GM19395 (cell line): ENCODE measurements at regions not wholly inside any gene's neighbourhood (a gene's known extent, or its start where the extent isn't known, plus 50 kb on each side); places are given as distances from the start of the nearest gene placed in this dataset.
"Not testable (repeated sequence)": the region's sequence is repeated elsewhere in the genome, so short reads cannot be mapped to it uniquely, and the experiment has no call there.

Experiments used
- ATAC-seq: cut with Tn5 transposase; IDR thresholded peaks from one replicate; pipeline ENCODE4 v1.9.1; 2021; ENCODE audit warnings: mild to moderate bottlenecking, moderate library complexity; ENCODE audit not compliant: unreplicated experiment

DNA sequence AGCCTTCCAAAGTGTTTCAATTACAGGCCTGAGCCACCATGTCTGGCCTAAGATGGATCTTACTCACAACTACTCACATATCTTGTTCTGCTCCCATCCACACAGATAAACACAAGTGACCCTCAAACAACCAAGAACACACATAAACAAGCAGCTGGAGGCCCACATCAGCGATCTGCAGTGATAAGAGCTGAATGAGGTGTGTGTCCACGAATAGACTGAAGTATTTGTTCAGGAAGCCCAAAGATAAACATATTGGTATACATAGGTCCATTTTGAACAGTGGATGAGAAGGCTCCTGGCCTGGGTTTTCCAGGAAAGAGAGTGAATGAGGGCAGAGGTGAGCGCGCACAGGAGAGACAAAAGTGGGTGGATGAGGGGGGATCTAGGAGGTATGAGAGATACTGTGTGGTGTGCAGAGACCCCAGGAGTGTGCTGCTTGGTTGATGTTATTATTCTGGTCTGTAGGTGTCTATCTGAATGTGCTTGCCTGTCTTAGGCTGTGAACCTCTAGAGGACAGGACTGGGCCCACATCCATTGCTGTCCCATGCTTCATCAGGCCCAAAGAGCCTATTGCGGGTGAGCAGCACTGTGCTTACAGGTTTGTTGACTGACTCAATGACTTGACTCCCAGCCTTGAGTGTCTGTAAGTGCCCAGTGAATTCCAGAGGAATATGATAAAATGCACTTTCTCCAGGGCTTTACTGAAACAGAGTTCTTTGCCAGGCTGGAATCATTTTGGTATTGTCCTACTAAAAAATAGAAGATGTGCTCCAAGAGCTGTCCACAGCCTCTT is 79.9 kb upstream of the ATP1A1 start:
- ATAC-seq: no peak

DNA sequence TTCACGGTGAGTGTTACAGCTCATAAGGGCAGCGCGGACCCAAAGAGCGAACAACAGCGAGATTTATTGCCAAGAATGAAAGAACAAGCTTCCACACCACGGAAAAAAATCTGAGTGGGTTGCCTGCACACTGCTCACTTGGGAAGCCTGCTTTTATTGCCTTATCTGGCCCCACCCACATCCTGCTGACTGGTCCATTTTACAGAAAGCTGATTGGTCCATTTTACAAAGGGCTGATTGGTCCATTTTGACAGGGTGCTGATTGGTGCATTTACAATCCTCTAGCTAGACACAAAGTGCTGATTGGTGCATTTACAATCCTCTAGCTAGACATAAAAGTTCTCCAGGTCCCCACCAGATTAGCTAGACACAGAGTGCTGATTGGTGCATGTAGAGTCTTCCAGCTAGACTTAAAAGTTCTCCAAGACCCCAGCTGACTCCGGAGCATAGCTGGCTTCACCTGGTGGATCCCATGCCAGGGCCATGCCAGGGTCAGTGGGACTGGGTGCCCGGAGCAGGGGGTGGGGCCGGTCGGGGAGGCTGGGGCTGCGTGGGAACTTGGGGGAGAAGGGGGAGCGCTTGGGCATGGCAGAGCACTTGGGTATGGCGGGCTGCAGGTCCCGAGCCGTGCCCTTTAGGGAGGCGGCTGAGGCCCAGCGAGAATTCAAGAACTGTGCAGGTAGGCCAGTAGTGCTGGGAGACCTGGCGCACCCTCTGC is 75.4 kb upstream of the ATP1A1 start:
- ATAC-seq: no peak

DNA sequence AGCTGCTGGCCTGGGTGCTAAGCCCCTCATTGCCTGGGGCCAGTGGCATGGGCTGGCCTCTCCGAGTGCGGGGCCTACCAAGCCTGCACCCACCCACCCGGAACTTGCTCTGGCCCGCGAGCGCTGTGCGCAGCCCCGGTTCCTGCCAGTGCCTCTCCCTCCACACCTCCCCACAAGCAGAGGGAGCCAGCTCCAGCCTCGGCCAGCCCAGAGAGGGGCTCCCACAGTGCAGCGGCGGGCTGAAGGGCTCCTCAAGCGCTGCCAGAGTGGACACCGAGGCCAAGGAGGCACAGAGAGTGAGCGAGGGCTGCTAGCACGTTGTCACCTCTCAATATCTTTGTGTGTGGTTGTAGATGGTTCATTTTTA is 74.8 kb upstream of the ATP1A1 start:
- ATAC-seq: not testable (repeated sequence)

DNA sequence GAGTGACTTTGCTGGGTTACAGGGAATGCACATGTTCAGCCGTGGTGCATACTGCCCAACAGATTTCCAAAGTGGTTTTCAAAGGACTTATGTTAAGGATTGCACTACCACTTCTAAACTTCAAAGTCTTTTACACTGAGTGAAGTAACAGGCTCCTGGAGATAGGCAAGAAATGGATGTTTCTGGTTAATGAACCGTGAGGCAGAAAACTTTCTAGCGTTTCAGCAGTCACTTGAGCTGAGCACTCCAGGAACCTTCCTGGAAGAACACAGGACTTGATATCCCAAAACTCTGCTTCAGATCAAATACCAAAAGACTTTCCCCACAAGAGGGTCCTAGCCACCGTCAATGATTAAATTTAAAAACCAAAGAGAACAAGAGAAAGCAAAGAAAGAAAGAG is 74.3 kb upstream of the ATP1A1 start:
- ATAC-seq: no peak

DNA sequence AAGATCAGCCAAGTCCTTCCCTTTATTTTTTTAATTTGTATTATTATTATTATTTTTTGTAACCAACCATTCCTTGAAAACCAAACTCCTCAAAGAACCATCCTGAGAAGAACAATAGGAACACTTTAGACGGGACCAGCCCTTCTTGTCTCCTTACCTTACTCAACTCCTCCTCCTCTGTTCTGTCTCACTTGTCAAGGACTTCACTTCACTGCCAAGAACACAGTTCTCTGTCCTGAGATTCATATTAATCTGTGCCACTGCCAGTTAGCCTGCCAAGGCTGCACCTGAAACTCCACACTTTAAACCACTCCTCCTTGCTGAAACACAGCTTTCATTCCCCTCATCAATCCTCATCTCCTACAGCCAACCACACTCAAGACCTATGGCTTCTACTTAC is 73.8 kb upstream of the ATP1A1 start:
- ATAC-seq: no peak

DNA sequence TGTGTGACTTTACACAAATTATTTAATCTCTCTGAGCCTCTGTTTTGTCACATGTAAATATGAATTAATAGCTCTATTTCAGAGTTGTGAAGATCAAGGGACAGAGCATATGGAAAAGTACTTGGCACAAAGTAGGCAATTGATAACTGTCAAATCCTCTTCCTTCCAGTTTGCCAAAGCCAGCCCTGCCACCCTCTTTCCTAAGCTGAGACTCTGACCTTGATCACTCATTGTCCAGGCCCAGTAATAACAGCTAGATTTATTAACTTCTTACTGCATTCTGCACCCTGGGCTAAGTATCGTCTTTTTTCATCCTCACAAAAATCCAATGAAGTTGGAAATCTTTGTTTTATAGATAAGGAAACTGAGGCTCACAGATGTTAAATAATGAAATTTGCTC is 70.8 kb upstream of the ATP1A1 start:
- no peak for ATAC-seq

DNA sequence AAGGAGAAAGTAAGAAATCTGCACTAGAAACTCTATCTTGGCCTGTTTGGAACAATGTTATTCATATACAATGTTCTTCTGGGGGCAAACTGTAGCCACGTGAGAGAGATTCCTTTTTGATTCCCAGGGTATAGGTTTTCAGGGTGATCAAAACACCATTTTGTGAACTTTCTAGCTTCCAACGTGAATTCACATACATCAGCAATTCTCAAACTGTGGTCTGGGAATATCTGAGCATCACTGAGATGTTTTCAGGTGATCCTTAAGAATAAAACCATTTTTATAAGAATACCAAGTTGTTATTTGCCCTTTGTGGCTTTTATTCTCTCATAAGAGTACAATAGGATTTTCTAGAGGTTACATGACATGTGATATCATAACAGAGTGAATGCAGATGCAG is 66.9 kb upstream of the ATP1A1 start:
- no peak for ATAC-seq

DNA sequence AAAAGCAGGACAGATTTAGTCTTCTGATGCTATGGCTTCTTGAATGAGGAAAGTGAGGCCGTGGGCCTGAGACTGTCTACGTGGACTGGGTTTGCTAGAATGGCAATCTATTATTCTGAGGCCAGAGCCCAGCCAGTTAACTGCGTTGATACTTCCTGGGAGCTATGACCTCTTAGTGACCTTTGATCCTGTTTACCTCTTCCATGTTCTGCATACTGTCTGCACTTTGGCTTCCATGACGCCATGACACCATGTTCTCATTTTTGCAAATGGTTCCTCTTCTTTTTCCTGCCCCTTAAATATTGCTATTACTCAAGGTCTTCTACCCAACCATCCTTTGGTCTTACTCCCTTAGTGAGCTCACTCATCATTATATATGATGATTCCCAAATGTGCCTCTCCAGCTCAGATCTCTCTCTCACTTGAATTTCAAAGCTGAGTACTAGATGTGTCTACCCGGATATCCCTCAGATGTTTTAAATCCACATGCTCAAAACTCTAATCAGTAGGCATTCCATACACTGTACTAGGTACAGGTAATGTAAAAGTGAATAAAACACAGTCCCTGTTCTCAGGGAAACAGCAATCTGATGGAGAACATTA is 66.1 kb upstream of the ATP1A1 start:
- no peak for ATAC-seq

DNA sequence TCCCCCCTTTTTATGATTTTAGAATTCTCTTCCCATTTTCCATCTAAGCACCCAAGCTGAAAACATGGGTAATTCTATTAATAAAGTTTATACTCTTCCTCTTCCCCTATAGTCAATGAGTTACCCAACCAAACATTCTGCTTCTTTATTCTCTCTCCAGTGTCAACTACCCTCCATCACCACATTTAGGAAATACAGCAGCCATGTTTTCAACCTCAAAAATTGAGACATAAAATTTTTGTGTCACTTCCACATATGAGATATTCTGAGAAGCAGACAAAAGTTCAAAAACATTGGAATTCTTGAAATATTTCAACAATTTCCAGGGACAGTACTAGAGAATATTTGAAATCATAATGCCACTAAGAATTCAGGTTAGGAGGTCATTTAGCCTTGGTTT is 64.8 kb upstream of the ATP1A1 start:
- no peak for ATAC-seq

DNA sequence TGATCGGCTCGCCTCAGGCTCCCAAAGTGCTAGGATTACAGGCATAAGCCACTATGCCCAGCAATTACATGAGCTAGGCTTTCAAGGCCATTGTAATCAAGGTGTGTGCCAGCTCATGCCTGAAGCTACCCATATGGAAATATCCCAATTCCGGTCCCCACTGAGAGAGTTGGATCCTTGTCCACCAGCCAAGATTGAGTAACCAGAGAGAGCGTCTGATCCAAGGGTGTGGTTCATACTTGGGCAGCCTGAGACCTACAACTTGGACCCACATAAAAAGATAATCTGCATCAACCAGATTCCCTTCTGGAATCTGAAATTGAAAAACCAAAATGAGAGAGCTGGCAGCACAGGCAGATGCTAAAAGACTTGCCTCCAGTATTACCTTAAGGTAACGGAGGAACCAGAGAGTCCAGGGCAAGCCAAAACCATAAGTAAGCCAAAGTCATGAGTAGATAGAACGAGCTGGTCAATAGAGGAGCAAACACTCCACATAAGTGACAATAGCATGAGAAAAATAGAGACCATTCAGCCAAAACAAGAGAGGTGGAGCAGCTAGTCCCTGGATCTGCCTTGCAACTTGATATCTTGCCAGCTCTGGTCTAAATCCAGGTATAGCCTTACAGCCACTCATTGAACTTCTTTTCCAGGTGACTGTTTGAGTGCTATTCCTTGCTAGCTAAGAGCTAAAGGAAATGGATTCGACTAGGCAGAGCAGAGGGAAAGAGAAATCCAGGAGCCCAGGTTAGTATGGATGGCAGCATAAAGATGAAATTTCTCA is 63.8 kb upstream of the ATP1A1 start:
- ATAC-seq: no peak

DNA sequence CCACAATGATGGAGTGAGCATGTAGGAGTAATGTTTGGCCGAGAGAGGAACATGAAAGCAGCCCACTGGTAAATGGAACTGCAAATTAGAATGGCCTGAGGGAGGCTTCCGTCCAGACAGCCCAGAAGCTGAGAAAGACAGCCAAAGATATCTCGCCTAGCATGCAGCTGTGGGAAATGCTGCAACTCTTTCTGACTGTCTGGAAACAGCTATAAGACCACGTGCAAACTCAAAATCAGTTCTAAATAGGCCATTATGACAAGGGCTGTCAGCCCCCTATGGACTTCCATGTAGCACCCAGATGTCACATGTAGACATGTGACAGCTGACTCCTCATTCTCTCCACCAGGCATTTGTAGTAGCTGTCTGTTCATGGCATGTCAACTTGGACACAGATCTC is 62.9 kb upstream of the ATP1A1 start:
- ATAC-seq: no peak

DNA sequence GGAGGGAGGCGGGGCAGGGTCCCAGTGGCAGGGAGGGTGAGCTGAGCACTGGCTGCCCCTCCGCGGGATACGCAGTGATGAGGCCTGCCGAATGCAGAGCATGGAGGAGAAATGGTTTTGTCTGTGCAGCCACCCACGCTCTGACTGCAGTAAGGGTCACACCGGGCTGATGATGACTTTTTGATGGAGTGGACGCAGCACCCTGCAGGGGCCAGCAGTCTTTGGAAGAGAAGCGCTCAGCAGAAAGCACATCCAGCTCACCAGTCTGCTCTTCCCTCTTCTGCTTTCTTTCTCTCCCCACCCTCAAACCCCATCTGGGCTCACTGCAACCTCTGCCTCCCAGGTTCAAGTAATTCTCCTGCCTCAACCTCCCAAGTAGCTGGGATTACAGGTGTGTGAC is 61.9 kb upstream of the ATP1A1 start:
- no peak for ATAC-seq

DNA sequence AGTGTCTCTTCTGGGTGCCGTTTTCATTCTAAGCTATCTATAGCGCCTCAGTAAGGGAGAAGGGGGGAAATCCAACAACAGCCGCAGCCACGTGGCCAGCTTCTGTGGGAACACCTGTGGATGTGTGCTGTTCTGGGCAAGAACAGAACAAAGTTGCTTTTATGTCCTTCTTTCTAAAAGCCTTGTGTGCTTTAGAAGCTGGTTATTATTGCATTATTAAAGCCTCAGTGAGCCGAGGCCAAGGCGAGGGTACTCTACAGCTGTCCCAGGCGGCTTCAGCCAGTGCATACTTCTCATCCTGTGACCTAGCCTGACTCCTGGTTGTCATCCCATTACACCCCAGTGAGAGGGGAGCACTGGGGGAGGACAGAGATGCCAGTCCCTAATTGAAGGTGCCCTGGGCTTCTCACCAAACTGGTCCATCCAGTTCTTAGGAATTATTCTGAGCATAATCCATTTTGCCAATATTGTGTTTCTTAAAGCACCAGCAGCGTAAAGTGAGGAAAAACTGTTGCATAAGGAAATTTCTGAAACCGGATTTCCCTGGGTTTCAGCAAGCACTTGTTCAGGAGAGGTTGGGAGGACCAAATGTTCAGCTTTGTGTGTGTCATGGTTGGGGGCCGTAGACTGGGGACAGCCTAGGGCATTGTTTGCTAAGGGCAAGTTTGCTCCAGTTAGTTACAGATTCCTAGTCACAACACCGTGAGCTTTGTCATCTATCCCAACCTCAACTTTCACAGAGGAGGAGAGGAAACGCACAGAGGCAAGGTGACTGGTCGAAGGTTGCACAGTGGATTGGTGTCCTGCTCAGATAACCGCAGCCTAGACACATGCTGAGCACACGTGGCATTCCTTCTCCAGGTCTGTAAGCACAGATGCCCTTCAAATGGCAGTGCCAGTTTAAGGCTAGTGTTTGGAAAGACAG is 61.0 kb upstream of the ATP1A1 start:
- ATAC-seq: no peak

DNA sequence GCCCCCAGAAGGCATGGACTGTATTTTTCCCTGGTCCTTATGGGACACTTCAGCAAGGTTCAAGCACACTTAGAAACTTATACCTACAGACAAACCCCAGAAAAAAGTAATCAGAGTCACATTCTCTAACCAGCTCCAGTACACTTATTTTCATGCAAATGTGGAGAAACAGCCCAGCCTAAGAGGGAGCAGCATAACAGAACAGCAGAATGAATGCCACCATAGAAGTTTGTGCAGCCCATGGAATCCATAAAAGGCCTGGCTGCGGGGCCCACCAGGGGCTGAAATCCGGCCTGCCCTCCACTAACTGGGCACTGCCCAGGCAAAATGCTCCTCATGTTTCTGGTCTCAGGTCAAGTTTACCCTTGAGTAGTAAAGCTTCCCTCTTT is 60.4 kb upstream of the ATP1A1 start:
- ATAC-seq: no peak

DNA sequence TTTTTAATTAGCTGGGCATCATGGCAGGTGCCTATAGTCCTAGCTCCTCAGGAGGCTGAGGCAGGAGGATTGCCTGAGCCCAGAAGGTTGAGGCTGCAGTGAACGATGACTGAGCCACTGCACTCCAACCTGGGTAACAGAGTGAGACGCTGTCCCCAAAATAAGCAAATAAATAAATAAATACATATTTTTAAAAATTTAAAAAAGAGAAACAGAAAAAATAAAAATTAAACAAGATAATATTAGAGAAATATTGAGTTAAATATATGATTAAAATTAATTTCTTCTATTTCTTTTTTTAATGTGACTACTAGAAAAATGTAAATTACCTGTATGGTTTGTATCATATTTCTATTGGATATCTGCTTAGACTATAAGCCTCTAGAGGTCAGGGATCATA is 59.3 kb upstream of the ATP1A1 start:
- ATAC-seq: no peak

DNA sequence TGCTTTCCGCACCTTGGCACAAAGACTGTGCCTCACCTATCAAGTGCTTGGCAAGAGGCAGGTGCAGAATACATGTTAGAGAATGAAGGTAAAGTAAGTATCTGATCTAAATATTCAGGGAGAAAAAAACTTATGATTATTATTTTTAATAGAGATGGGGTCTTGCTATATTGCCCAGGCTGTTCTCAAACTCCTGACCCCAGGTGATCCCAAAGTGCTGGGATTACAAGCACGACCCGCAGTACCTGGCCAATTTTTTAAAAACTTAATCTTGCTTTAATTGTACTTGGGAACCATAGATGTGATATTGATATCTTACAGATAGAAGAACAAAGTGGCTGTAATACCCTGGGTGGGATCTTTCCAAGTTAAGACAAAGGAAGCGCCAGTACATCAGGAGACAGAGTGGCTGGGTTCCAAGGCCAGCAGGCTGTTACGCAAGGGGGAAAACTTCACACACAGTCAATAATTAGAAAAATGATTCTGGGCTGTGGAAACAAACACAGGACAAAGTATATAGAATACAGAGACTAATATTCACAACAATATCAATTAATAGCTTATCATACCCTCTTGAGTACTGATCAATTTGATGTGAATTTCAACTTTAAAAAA is 58.6 kb upstream of the ATP1A1 start:
- no peak for ATAC-seq

DNA sequence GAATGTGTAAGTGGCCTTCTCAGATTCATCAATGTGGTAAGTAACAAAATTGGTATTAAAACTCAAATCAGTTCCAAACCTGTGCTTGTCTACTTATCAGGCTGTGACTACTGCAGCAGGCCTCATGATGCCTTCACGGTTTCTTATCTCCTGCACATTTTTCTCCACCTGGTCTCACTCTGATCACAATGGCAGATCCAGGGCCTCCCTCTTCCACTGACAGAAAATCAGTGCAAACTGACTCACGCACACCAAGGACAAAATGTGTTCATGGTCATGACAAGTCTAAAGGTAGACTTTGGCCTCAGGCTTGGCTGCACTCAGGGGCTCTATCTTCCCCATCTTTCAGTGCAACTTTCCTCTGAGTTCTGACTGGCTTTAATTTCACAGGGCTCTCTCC is 56.7 kb upstream of the ATP1A1 start:
- no peak for ATAC-seq

DNA sequence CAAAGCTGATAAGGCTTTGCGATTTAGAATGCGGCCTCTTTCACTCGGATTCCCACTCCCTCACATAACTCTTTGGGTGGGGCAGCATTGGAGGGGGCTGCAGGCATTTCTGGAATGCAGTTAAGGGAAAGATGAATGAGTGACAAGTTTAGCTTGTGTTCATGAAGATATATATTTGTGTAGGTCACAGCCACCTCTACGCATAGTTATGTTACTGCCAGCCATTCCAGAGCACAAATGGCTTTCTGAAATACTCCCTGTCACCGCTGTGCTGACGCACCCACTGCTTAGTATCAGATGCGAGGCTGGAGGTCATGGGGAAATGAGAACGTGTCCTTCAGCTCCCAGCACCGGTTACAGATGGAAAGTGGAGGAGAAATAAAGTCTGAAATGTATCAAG is 54.1 kb upstream of the ATP1A1 start:
- no peak for ATAC-seq

DNA sequence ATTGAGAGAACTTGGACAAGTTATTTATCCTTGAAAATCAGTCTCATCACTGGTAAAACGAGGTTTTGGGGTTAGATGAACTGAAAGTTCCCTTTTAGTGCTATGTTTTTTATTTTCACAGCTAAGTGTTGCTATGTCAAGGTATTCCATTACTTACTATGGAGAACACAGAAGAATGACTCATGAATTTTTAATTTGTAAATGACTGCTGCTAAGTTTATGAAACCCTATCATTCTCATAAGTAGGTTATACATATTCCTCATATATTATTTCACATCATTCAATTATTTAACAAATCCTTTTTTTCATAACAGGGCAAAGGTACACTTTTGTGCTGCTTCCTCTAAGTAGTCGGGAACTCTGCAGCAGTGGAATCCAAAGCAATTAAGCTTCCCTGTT is 52.2 kb upstream of the ATP1A1 start:
- no peak for ATAC-seq

DNA sequence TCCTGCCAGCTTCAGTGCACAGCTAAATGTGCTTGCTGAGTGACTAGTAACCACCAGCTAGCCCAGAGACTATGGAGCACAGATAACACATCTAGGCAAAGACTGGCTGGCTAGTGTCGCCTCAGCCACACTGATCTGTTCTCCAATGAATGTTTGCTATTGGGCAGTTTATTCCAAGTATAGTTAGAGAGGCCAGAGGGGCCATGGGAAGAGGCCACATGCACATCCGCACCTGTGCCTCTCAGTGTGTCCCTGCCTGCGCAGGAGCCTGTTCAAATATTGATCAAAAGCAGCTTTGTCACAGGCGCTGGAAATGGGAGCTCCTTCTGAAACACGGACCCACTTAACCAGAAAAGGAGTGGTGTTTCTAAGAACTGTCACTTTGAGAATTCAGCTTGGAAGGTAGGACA is 51.3 kb upstream of the ATP1A1 start:
- no peak for ATAC-seq
